ENCODE measurements at regions not wholly inside any gene's neighbourhood (a gene's known extent, or its start where the extent isn't known, plus 50 kb on each side); places are given as distances from the start of the nearest gene placed in this dataset.

GRCh38 chr9:85408494-85408893 is 333.3 kb downstream of the AGTPBP1 start:
- TF ChIP-seq EZH2 (IDR thresholded peaks at IDR 0.05; ENCODE audit: borderline replicate concordance, low read depth, low read length) (no peak), MXD1 (CRISPR knock-in tag; IDR thresholded peaks at IDR 0.05; ENCODE audit: borderline replicate concordance, poor library complexity, severe bottlenecking) (no peak), CTCF (IDR thresholded peaks at IDR 0.05 in 2 of 3, conservative IDR thresholded peaks at IDR 0.05 in 1 of 3; ENCODE audit: insufficient read depth in 2 of 3, low read depth in 1 of 3, low read length in 3 of 3) (no peak), CHD4 (IDR thresholded peaks at IDR 0.05; ENCODE audit: insufficient read depth, insufficient replicate concordance, low read depth, low read length, poor library complexity, severe bottlenecking) (no peak), TCF3 (CRISPR knock-in tag; IDR thresholded peaks at IDR 0.05) (no peak), ZNF232 (CRISPR knock-in tag; IDR thresholded peaks at IDR 0.05) (no peak), POLR2A (conservative IDR thresholded peaks at IDR 0.05) (no peak)
